ENCODE measurements at regions not wholly inside any gene's neighbourhood (a gene's known extent, or its start where the extent isn't known, plus 50 kb on each side); places are given as distances from the start of the nearest gene placed in this dataset.
"Not testable (repeated sequence)": the region's sequence is repeated elsewhere in the genome, so short reads cannot be mapped to it uniquely, and the experiment has no call there.

- Mint-ChIP-seq H3K9me3 (ENCODE audit: unreplicated experiment) (peaks cover 14% of the 10 kb centered on the region), H3K4me1 (ENCODE audit: insufficient read depth, unreplicated experiment) (no peaks in the 10 kb centered on the region), H3K27me3 (ENCODE audit: insufficient read depth, unreplicated experiment) (no peaks in the 10 kb centered on the region), H3K4me3 (ENCODE audit: unreplicated experiment) (no peak overlapping the region), H3K36me3 (ENCODE audit: insufficient read depth, unreplicated experiment) (no peaks in the 10 kb centered on the region), H3K27ac (ENCODE audit: low read depth, unreplicated experiment) (no peak overlapping the region)
- ChIA-PET POLR2A (interaction anchor here (0.6 kb wide), 1 partner anchor 13 kb away, joined by 4 read pairs; no protein-coding TSS in a partner anchor), CTCF (interaction anchor here (0.6 kb wide), 2 partner anchors 12 to 122 kb away, joined by 3 to 4 read pairs; no protein-coding TSS in a partner anchor)
- no peak for DNase-seq (ENCODE audit: unreplicated experiment)
- no TSS peak for BruUV-seq (replicated peaks)
- intact Hi-C loops (cut with micrococcal nuclease), result no loop called here
- TF ChIP-seq CTCF (IDR thresholded peaks at IDR 0.05; ENCODE audit: unreplicated experiment), result no peak
Observed at GRCh38 chrX:45401923-45402322, 201.2 kb upstream of the DIPK2B start.

GRCh38 chrX:45400951-45401725 is 200.5 kb upstream of the DIPK2B start:
- H3K4me1 Mint-ChIP-seq (ENCODE audit: insufficient read depth, unreplicated experiment); H3K27me3 Mint-ChIP-seq (ENCODE audit: insufficient read depth, unreplicated experiment); BruUV-seq (replicated peaks); H3K36me3 Mint-ChIP-seq (ENCODE audit: insufficient read depth, unreplicated experiment); H3K9me3 Mint-ChIP-seq (ENCODE audit: unreplicated experiment); DNase-seq (ENCODE audit: unreplicated experiment); H3K27ac Mint-ChIP-seq (ENCODE audit: low read depth, unreplicated experiment); H3K4me3 Mint-ChIP-seq (ENCODE audit: unreplicated experiment); intact Hi-C loops (cut with micrococcal nuclease): not testable (repeated sequence)
- ChIA-PET POLR2A (interaction anchor here (0.7 kb wide), 1 partner anchor 29 kb away, joined by 3 read pairs; no protein-coding TSS in a partner anchor), CTCF (interaction anchor here (0.6 kb wide), 1 partner anchor 11 kb away, joined by 3 read pairs; no protein-coding TSS in a partner anchor)

- Mint-ChIP-seq H3K36me3 (ENCODE audit: insufficient read depth, unreplicated experiment) (no peaks in the 10 kb centered on the region), H3K27me3 (ENCODE audit: insufficient read depth, unreplicated experiment) (no peaks in the 10 kb centered on the region), H3K4me3 (ENCODE audit: unreplicated experiment) (no peak overlapping the region), H3K4me1 (ENCODE audit: insufficient read depth, unreplicated experiment) (no peaks in the 10 kb centered on the region), H3K27ac (ENCODE audit: low read depth, unreplicated experiment) (no peak overlapping the region), H3K9me3 (ENCODE audit: unreplicated experiment) (no peaks in the 10 kb centered on the region)
- ChIA-PET CTCF (interaction anchor here (0.7 kb wide), 1 partner anchor 9 kb away, joined by 3 read pairs; no protein-coding TSS in a partner anchor), POLR2A (no interaction called here)
- TF ChIP-seq CTCF (IDR thresholded peaks at IDR 0.05; ENCODE audit: unreplicated experiment), result no peak
- no peak for DNase-seq (ENCODE audit: unreplicated experiment)
- BruUV-seq (replicated peaks), result no TSS peak
- intact Hi-C loops (cut with micrococcal nuclease), result no loop called here
Observed at GRCh38 chrX:45400027-45400779, 199.5 kb upstream of the DIPK2B start.

- Mint-ChIP-seq H3K27me3 (ENCODE audit: insufficient read depth, unreplicated experiment) (peaks cover 36% of the 10 kb centered on the region), H3K4me3 (ENCODE audit: unreplicated experiment) (no peak overlapping the region), H3K27ac (ENCODE audit: low read depth, unreplicated experiment) (no peak overlapping the region), H3K36me3 (ENCODE audit: insufficient read depth, unreplicated experiment) (no peaks in the 10 kb centered on the region), H3K4me1 (ENCODE audit: insufficient read depth, unreplicated experiment) (no peaks in the 10 kb centered on the region), H3K9me3 (ENCODE audit: unreplicated experiment) (peaks cover 6% of the 10 kb centered on the region)
- POLR2A ChIA-PET, result no interaction called here
- no peak for DNase-seq (ENCODE audit: unreplicated experiment)
- TF ChIP-seq CTCF (IDR thresholded peaks at IDR 0.05; ENCODE audit: unreplicated experiment), result no peak
- intact Hi-C loops (cut with micrococcal nuclease), result no loop called here
- CTCF ChIA-PET, result interaction anchor here (0.6 kb wide), 1 partner anchor 22 kb away, joined by 3 read pairs; no protein-coding TSS in a partner anchor
- BruUV-seq (replicated peaks), result no TSS peak
Observed at GRCh38 chrX:45385757-45386156, 185.1 kb upstream of the DIPK2B start.
